Right lobe of liver (tissue), 4 donors: ENCODE measurements at regions not wholly inside any gene's neighbourhood (a gene's known extent, or its start where the extent isn't known, plus 50 kb on each side); places are given as distances from the start of the nearest gene placed in this dataset.

ENCODE experiments used
- POLR2A ChIP-seq: fragments of 450-650 bp; IDR thresholded peaks from one replicate; pipeline ENCODE4 v1.6.1; 2017; ENCODE audit warnings: antibody characterized with exemption, mild to moderate bottlenecking
- TF ChIP-seq, protein P1 (sequence below), 4 donors: fragments of 200-600 bp in 3 of 4; fragments of 450-650 bp in 1 of 4; IDR thresholded peaks; one replicate each; pipeline versions ENCODE4 v1.5.1 to v1.8.0; 2016 to 2022; ENCODE audit warnings: antibody characterized with exemption in 4 of 4, mild to moderate bottlenecking in 2 of 4
- donor health status: DM: no; HTN: no; CAD: no.
- donor health status: DM: no; HTN: no; CAD: no.
- donor health status: DM: no; HTN: yes; CAD: no.

GRCh38 chr5:101608322-101608721, 687.8 kb downstream of the SLCO4C1 start:
- TF ChIP-seq POLR2A: no peak
- TF ChIP-seq, protein P1, sequence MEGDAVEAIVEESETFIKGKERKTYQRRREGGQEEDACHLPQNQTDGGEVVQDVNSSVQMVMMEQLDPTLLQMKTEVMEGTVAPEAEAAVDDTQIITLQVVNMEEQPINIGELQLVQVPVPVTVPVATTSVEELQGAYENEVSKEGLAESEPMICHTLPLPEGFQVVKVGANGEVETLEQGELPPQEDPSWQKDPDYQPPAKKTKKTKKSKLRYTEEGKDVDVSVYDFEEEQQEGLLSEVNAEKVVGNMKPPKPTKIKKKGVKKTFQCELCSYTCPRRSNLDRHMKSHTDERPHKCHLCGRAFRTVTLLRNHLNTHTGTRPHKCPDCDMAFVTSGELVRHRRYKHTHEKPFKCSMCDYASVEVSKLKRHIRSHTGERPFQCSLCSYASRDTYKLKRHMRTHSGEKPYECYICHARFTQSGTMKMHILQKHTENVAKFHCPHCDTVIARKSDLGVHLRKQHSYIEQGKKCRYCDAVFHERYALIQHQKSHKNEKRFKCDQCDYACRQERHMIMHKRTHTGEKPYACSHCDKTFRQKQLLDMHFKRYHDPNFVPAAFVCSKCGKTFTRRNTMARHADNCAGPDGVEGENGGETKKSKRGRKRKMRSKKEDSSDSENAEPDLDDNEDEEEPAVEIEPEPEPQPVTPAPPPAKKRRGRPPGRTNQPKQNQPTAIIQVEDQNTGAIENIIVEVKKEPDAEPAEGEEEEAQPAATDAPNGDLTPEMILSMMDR (IDR thresholded peaks at IDR 0.05): no peak
